HFF-Myc (cell line): ENCODE measurements at regions not wholly inside any gene's neighbourhood (a gene's known extent, or its start where the extent isn't known, plus 50 kb on each side); places are given as distances from the start of the nearest gene placed in this dataset.

Source experiments
- DNase-seq: peaks from one replicate; pipeline ENCODE4 v3.0.0-alpha.2; 2011; ENCODE audit warnings: low read depth; ENCODE audit errors: extremely low read depth
- H3K4me3 ChIP-seq: replicated peaks from 2 replicates; pipeline ENCODE4 v1.5.1; 2011; ENCODE audit warnings: low read depth, mild to moderate bottlenecking, control low read depth, low read length
- CTCF ChIP-seq: IDR thresholded peaks from 2 replicates; pipeline ENCODE4 v1.5.1; 2012; ENCODE audit warnings: mild to moderate bottlenecking, low read depth, low read length, control low read depth; ENCODE audit errors: missing control alignments

GRCh38 chr17:5686074-5686635 lies 101.8 kb upstream of the NLRP1 start:
- DNase-seq: no peak
- H3K4me3 ChIP-seq: no peak overlapping the region
- no peak for TF ChIP-seq CTCF

- no peak for TF ChIP-seq CTCF
- H3K4me3 ChIP-seq: no peak overlapping the region
- no peak for DNase-seq
Observed at GRCh38 chr17:5687646-5688045, 103.3 kb upstream of the NLRP1 start.

- TF ChIP-seq CTCF: no peak
- no peak for DNase-seq
- H3K4me3 ChIP-seq: no peak overlapping the region
Observed at GRCh38 chr17:5693821-5694220, 109.5 kb upstream of the NLRP1 start.

GRCh38 chr17:5694551-5694950 lies 110.2 kb upstream of the NLRP1 start:
- no peak overlapping the region for H3K4me3 ChIP-seq
- TF ChIP-seq CTCF: no peak
- DNase-seq: no peak

- no peak for TF ChIP-seq CTCF
- DNase-seq: no peak
- H3K4me3 ChIP-seq: no peak overlapping the region
Observed at GRCh38 chr17:5695480-5695879, 111.2 kb upstream of the NLRP1 start.

GRCh38 chr17:5698959-5699358 lies 114.7 kb upstream of the NLRP1 start:
- H3K4me3 ChIP-seq: no peak overlapping the region
- no peak for DNase-seq
- TF ChIP-seq CTCF: no peak

- H3K4me3 ChIP-seq: no peak overlapping the region
- no peak for DNase-seq
- no peak for TF ChIP-seq CTCF
Observed at GRCh38 chr17:5699814-5700213, 115.5 kb upstream of the NLRP1 start.
